Heart right ventricle (tissue), 16 donors: ENCODE measurements at regions not wholly inside any gene's neighbourhood (a gene's known extent, or its start where the extent isn't known, plus 50 kb on each side); places are given as distances from the start of the nearest gene placed in this dataset.

ENCODE experiments used
- ATAC-seq, 8 donors: fragments of 200-7000 bp; cut with Tn5 transposase; one replicate each; pipeline ENCODE4 v1.9.1; 2020; ENCODE audit warnings: mild to moderate bottlenecking in 8 of 8, moderate library complexity in 8 of 8, moderate number of reproducible peaks in 1 of 8
- DNase-seq, 2 donors: peaks; one replicate each; pipeline ENCODE4 v3.0.0-alpha.2; 2020
- H3K27ac ChIP-seq, 10 donors: fragments of 200-600 bp; sonication (generic) in 2 of 10; one replicate each; pipeline versions ENCODE4 v1.5.0 to v1.8.0; 2020 to 2022; ENCODE audit warnings: mild to moderate bottlenecking in 3 of 10
- H3K27me3 ChIP-seq, 7 donors: fragments of 200-600 bp; one replicate each; pipeline ENCODE4 v1.8.0; 2021 to 2022; ENCODE audit warnings: mild to moderate bottlenecking in 2 of 7
- H3K36me3 ChIP-seq, 9 donors: fragments of 200-600 bp; sonication (generic) in 1 of 9; one replicate each; pipeline versions ENCODE4 v1.5.0 to v1.8.0; 2020 to 2022; ENCODE audit warnings: mild to moderate bottlenecking in 2 of 9
- H3K4me1 ChIP-seq, 9 donors: fragments of 200-600 bp; sonication (generic) in 1 of 9; one replicate each; pipeline versions ENCODE4 v1.5.0 to v1.8.0; 2020 to 2022; ENCODE audit warnings: mild to moderate bottlenecking in 4 of 9
- H3K4me3 ChIP-seq, 10 donors: fragments of 200-600 bp; sonication (generic) in 2 of 10; one replicate each; pipeline versions ENCODE4 v1.5.0 to v1.8.0; 2020 to 2022; ENCODE audit warnings: mild to moderate bottlenecking in 7 of 10, moderate library complexity in 2 of 10
- H3K9me3 ChIP-seq, 11 donors: fragments of 200-600 bp in 10 of 11; sonication (generic) in 2 of 11; one replicate each; pipeline versions ENCODE4 v1.5.0 to v1.8.0; 2013 to 2022; ENCODE audit warnings: mild to moderate bottlenecking in 2 of 11, control low read depth in 1 of 11, moderate library complexity in 1 of 11
- CTCF ChIP-seq, 9 donors: fragments of 200-600 bp; sonication (generic) in 2 of 9; IDR thresholded peaks; one replicate each; pipeline versions ENCODE4 v1.5.0 to v1.8.0; 2021 to 2022; ENCODE audit warnings: antibody characterized with exemption in 9 of 9, mild to moderate bottlenecking in 5 of 9, moderate library complexity in 1 of 9
- WGBS, 2 donors: extraction: QIAGEN DNeasy Blood & Tissue Kit; methylation state at CpG; one replicate each; pipeline ENCODE4 v1.1.7; 2013; ENCODE audit warnings: inconsistent platforms in 1 of 2; 5-methylcytosine and 5-hydroxymethylcytosine counted together
- intact Hi-C, 10 donors: fragments of 100-400 bp; cut with DNase I; formaldehyde crosslinking; loops; one replicate each; pipeline versions ENCODE4 v1.11.1 to v1.14.2; 2022
- donor health status: Arrhythmogenic right ventricular cardiomyopathy.
- donor health status: ischemic (EF 13 %, LVEDD 7.1; RV severe dilation, severe dysfunction).
- donor health status: healthy with polysubstance abuse.
- donor health status: DM: no; HTN: yes; CAD: no.
- donor health status: DM: no; HTN: no; CAD: no.
- donor health status: ischemic (EF 25% LVEDD 6.9; RV normal size, moderate dysfunction).
- donor health status: ischemic (EF 25% LVEDD 5.7; RV mildly dilated, moderate dysfunction).
- donor health status: healthy.
- donor health status: DM: yes; HTN: yes; CAD: no.
- donor health status: Ischemic cardiomyopathy.
- donor health status: ischemic (EF 35%, LVEDD 5.7; RV mildly dilated, moderate dysfunction).
- donor health status: nonischemic (EF 11% LVEDD 7.7; RV severe dilation, severe dysfunction).
- donor health status: DM: yes; HTN: yes; CAD: no.
- donor health status: PGD.
- donor health status: ischemic (EF 29% LVEDD 5.4; RV normal size, mild dysfunction).
- donor health status: nonischemic (EF 23%, LVEDD 6.1; RV moderate dilation, normal function).

GRCh38 chr3:23668430-23668904 is 137.3 kb upstream of the UBE2E1 start:
- DNase-seq (no peak), ATAC-seq (no peak)
- TF ChIP-seq CTCF (IDR thresholded peaks at IDR 0.05): no peak
- Histone ChIP-seq H3K4me1 (peaks cover 0 to 19% (median 4%) of the 10 kb centered on the region in 9 donors), H3K27ac (peak overlapping the region in 1 of 10 donors; percentile 6), H3K36me3 (no peaks in the 10 kb centered on the region), H3K27me3 (peaks cover 0 to 25% (median 17%) of the 10 kb centered on the region in 7 donors), H3K4me3 (no peak overlapping the region), H3K9me3 (no peaks in the 10 kb centered on the region)
- intact Hi-C loops: no loop called here
- 58 to 76% methylated on average over 4 of the region's 4 CpGs for WGBS, 2 donors

GRCh38 chr3:23669541-23670255 is 136.1 kb upstream of the UBE2E1 start:
- no peak for DNase-seq
- Histone ChIP-seq H3K9me3 (no peaks in the 10 kb centered on the region), H3K27ac (no peak overlapping the region), H3K4me3 (no peak overlapping the region), H3K27me3 (peaks cover 0 to 25% (median 17%) of the 10 kb centered on the region in 7 donors), H3K4me1 (peaks cover 0 to 19% (median 4%) of the 10 kb centered on the region in 9 donors), H3K36me3 (no peaks in the 10 kb centered on the region)
- WGBS, 2 donors: 86 to 90% methylated on average over 8 of the region's 8 CpGs
- intact Hi-C loops: no loop called here
- ATAC-seq: no peak
- no peak for TF ChIP-seq CTCF (IDR thresholded peaks at IDR 0.05)

DNA sequence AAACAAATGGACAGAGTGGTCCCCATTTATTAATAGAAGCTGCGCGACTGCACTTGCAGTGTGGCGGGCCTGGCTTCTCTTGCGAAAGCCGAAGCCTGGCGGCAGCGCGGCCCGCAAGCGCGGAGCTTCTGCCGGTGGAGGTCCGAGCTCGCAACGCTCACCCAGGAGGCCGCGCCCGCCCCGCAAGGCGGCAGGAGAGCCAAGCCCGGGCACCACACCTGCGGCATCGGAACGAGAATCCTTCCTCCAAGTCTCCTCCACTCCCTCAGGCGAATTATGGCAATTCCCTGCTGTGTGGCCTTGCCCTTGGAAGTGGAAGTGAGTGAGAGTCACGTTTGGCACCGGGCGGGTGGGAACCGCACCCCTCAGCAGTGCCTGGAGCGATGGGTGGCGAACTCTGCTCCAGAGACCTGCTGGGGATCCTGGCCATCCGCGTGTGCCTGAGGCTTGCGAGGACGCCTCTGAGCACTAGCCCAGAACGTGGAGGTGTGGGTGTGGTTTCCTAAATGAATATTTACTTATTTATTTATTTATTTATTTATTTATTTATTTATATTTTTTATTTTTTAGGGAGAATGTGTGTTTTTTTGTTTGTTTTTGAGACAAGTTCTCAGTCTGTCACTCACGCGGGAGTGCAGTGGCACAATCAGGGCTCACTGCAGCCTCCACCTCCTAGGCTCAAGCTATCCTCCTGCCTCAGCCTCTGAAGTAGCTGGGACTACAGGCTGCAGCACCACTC is 133.7 kb upstream of the UBE2E1 start:
- no peaks in the 10 kb centered on the region for H3K36me3 ChIP-seq
- ATAC-seq: peak in 7 of 8 donors; percentile 19 to 61 (median 38)
- peak overlapping the region in 9 of 10 donors; percentile 15 to 48 (median 42) for H3K4me3 ChIP-seq
- DNase-seq: peak in 1 of 2 donors; percentile 37
- H3K4me1 ChIP-seq: peaks cover 0 to 19% (median 4%) of the 10 kb centered on the region in 9 donors
- intact Hi-C loops: no loop called here
- H3K9me3 ChIP-seq: no peaks in the 10 kb centered on the region
- H3K27me3 ChIP-seq: peaks cover 0 to 25% (median 17%) of the 10 kb centered on the region in 7 donors
- WGBS, 2 donors: 25 to 28% methylated on average over 38 of the region's 38 CpGs
- no peak overlapping the region for H3K27ac ChIP-seq
- no peak for TF ChIP-seq CTCF (IDR thresholded peaks at IDR 0.05)

- Histone ChIP-seq H3K27me3 (peaks cover 0 to 25% (median 17%) of the 10 kb centered on the region in 7 donors), H3K27ac (no peak overlapping the region), H3K4me3 (no peak overlapping the region), H3K36me3 (no peaks in the 10 kb centered on the region), H3K4me1 (peaks cover 0 to 19% (median 4%) of the 10 kb centered on the region in 9 donors), H3K9me3 (no peaks in the 10 kb centered on the region)
- ATAC-seq (no peak), DNase-seq (no peak)
- no peak for TF ChIP-seq CTCF (IDR thresholded peaks at IDR 0.05)
- intact Hi-C loops: no loop called here
- WGBS, 2 donors: 94 to 96% methylated on average over 4 of the region's 4 CpGs
Observed at GRCh38 chr3:23672628-23673027, 133.1 kb upstream of the UBE2E1 start.
